ENCODE measurements at regions not wholly inside any gene's neighbourhood (a gene's known extent, or its start where the extent isn't known, plus 50 kb on each side); places are given as distances from the start of the nearest gene placed in this dataset.

- TF ChIP-seq CTCF (IDR thresholded peaks at IDR 0.05 in 2 of 3, conservative IDR thresholded peaks at IDR 0.05 in 1 of 3; ENCODE audit: borderline replicate concordance in 1 of 3, insufficient read depth in 1 of 3, low read depth in 2 of 3, low read length in 2 of 3) (no peak), POLR2AphosphoS5 (IDR thresholded peaks at IDR 0.05; ENCODE audit: low read depth, low read length) (no peak), CEBPB (IDR thresholded peaks at IDR 0.05; ENCODE audit: low read depth) (no peak), POLR2A (IDR thresholded peaks at IDR 0.05; ENCODE audit: borderline replicate concordance, extremely low read depth, insufficient read depth, insufficient read length) (no peak)
Measured at GRCh38 chr22:48099671-48100070, 1337.2 kb downstream of the TBC1D22A start.
